Suprapubic skin (tissue), 3 donors: ENCODE measurements at regions not wholly inside any gene's neighbourhood (a gene's known extent, or its start where the extent isn't known, plus 50 kb on each side); places are given as distances from the start of the nearest gene placed in this dataset.

Experiments used
- EP300 ChIP-seq: sonication (generic); formaldehyde crosslinking; IDR thresholded peaks from one replicate; pipeline ENCODE4 v1.6.1; 2017; ENCODE audit warnings: antibody characterized with exemption
- POLR2A ChIP-seq, 2 donors: fragments of 450-650 bp; IDR thresholded peaks; one replicate each; pipeline ENCODE4 v1.6.1; 2017; ENCODE audit warnings: antibody characterized with exemption in 2 of 2, mild to moderate bottlenecking in 2 of 2, moderate library complexity in 2 of 2
- TF ChIP-seq, protein P1 (sequence below), 2 donors: fragments of 200-600 bp in 1 of 2; fragments of 450-650 bp in 1 of 2; sonication (generic) in 1 of 2; IDR thresholded peaks; one replicate each; pipeline ENCODE4 v1.5.1; 2016 to 2019; ENCODE audit warnings: antibody characterized with exemption in 2 of 2, mild to moderate bottlenecking in 1 of 2, moderate library complexity in 1 of 2

DNA sequence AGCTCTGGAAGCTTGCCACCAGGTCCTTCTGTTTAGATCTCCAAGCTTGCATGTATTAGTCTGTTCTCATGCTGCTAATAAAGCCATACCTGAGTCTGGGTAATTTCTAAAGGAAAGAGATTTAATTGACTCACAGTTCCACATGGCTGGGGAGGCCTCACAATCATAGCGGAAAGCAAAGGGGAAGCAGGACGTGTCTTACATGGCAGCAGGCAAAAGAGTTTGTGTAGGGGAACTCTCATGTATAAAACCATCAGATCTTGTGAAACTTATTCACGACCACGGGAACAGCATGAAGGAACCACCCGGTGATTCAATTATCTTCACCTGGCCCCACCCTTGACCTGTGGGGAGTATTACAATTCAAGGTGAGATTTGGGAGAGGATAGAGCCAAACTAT is 147.0 kb upstream of the PROK2 start:
- TF ChIP-seq, protein P1, sequence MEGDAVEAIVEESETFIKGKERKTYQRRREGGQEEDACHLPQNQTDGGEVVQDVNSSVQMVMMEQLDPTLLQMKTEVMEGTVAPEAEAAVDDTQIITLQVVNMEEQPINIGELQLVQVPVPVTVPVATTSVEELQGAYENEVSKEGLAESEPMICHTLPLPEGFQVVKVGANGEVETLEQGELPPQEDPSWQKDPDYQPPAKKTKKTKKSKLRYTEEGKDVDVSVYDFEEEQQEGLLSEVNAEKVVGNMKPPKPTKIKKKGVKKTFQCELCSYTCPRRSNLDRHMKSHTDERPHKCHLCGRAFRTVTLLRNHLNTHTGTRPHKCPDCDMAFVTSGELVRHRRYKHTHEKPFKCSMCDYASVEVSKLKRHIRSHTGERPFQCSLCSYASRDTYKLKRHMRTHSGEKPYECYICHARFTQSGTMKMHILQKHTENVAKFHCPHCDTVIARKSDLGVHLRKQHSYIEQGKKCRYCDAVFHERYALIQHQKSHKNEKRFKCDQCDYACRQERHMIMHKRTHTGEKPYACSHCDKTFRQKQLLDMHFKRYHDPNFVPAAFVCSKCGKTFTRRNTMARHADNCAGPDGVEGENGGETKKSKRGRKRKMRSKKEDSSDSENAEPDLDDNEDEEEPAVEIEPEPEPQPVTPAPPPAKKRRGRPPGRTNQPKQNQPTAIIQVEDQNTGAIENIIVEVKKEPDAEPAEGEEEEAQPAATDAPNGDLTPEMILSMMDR (IDR thresholded peaks at IDR 0.05), result no peak
- no peak for TF ChIP-seq POLR2A (IDR thresholded peaks at IDR 0.05)
- TF ChIP-seq EP300, result no peak
